ENCODE measurements at regions not wholly inside any gene's neighbourhood (a gene's known extent, or its start where the extent isn't known, plus 50 kb on each side); places are given as distances from the start of the nearest gene placed in this dataset.

DNA sequence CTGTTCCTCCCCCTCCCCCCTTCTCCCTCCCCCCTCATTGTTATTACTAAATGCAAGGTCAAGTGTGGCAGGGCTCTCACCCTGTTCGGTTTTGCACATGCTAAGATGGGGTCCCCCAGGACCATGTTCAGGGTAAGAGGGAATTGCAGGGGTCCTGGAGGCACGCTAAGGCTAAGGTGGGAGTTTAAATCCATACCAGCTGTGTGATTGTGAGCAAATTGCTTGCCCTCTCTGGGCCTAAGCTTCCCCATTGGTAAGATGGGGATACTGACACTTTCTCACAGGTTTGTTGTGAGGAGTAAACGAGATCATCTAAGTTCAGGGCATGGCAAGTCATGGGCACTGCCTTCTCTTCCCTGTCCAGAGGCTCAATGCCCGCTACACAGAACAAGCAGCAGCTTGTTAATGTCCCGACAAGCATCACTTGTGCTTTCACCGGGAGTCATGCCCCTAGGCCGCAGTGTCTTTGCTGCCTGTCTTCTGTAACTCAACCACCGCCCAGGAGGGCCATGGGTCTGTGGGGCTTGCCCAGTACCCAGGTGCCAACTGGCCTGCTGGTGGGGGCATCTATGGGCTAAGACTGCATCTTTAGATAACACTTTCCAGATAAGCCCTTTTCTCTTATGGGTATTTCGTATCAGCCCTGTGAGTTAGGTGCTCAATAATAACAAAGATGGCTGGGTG, 279.1 kb downstream of the MYCN start:
- WGBS (ENCODE audit: extremely low coverage, insufficient read length, low lambda C conversion rate), result no CpG with 5 or more reads among the region's 9 CpGs

More for the DNA sequence above, 279.1 kb downstream of the MYCN start:
- Mint-ChIP-seq H3K4me3 (no peak overlapping the region; a peak in 1 of 5 replicates), H3K36me3 (ENCODE audit: insufficient read depth in 1 of 3, low read depth in 3 of 3) (peaks cover 0 to 7% (median 5%) of the 10 kb centered on the region in 3 experiments; a peak in 3 of 7 replicates), H3K27ac (no peak overlapping the region; a peak in 1 of 7 replicates), H3K27me3 (ENCODE audit: low read depth) (peaks cover 5% of the 10 kb centered on the region), H3K9me3 (peaks cover 6 to 8% of the 10 kb centered on the region in 2 experiments; a peak in 2 of 5 replicates), H3K4me1 (peaks cover 30 to 36% of the 10 kb centered on the region in 2 experiments)
- no peak overlapping the region for H3T11ph ChIP-seq (ENCODE audit: low read length)
- H4K5ac ChIP-seq (ENCODE audit: insufficient read length, low read depth, low read length), result no peak overlapping the region
- H3K56ac ChIP-seq (ENCODE audit: insufficient read length, low read depth, low read length), result no peak overlapping the region
- H4K91ac ChIP-seq (ENCODE audit: insufficient read length, low read depth, low read length), result no peak overlapping the region
- no peak overlapping the region for H4K8ac ChIP-seq (replicated peaks; ENCODE audit: insufficient read length, low read depth, low read length)
- no peak overlapping the region for H2BK120ac ChIP-seq (ENCODE audit: low read depth, low read length, poor library complexity, severe bottlenecking)
- H3K4ac ChIP-seq (ENCODE audit: low read depth, low read length), result no peak overlapping the region
- no peak overlapping the region for H3K18ac ChIP-seq (ENCODE audit: insufficient read length, low read depth, low read length)
- no peak overlapping the region for H2BK20ac ChIP-seq (ENCODE audit: low read depth, low read length, poor library complexity, severe bottlenecking)
- H3K23ac ChIP-seq (ENCODE audit: insufficient read length, low read depth, low read length), result no peak overlapping the region
- H2BK15ac ChIP-seq (ENCODE audit: low read depth, low read length), result no peak overlapping the region
- no peak for DNase-seq
- no peak overlapping the region for H2AFZ ChIP-seq (ENCODE audit: low read length)
- H3K14ac ChIP-seq (ENCODE audit: insufficient read depth, low read length), result no peak overlapping the region
- no peaks in the 10 kb centered on the region for H3K23me2 ChIP-seq (ENCODE audit: insufficient read length, low read depth, low read length, poor library complexity, severe bottlenecking)
- no peaks in the 10 kb centered on the region for H4K20me1 ChIP-seq (ENCODE audit: control insufficient read depth, insufficient read depth, insufficient read length)
- H3K4me1 ChIP-seq (ENCODE audit: insufficient read depth, low read length), result peaks cover 6% of the 10 kb centered on the region; the same call in 1 of the 2 replicates
- no peaks in the 10 kb centered on the region for H3K79me2 ChIP-seq (ENCODE audit: insufficient read depth, low read length)
- no peak overlapping the region for H3K9ac ChIP-seq (ENCODE audit: extremely low read depth, insufficient read length, low read length)
- TF ChIP-seq, protein P1, sequence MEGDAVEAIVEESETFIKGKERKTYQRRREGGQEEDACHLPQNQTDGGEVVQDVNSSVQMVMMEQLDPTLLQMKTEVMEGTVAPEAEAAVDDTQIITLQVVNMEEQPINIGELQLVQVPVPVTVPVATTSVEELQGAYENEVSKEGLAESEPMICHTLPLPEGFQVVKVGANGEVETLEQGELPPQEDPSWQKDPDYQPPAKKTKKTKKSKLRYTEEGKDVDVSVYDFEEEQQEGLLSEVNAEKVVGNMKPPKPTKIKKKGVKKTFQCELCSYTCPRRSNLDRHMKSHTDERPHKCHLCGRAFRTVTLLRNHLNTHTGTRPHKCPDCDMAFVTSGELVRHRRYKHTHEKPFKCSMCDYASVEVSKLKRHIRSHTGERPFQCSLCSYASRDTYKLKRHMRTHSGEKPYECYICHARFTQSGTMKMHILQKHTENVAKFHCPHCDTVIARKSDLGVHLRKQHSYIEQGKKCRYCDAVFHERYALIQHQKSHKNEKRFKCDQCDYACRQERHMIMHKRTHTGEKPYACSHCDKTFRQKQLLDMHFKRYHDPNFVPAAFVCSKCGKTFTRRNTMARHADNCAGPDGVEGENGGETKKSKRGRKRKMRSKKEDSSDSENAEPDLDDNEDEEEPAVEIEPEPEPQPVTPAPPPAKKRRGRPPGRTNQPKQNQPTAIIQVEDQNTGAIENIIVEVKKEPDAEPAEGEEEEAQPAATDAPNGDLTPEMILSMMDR (conservative IDR thresholded peaks at IDR 0.05), result no peak
- no peak overlapping the region for H2AK5ac ChIP-seq (ENCODE audit: insufficient read length, low read length)
- no peaks in the 10 kb centered on the region for H3K79me1 ChIP-seq (ENCODE audit: insufficient read depth, low read depth, low read length, poor library complexity, severe bottlenecking)
- H2BK5ac ChIP-seq (ENCODE audit: insufficient read length, low read length), result no peak overlapping the region
- H2BK12ac ChIP-seq (ENCODE audit: insufficient read length, low read depth, low read length), result no peak overlapping the region
- no peak overlapping the region for H3K27ac ChIP-seq (ENCODE audit: insufficient read length, low read depth, low read length)
- H3K27me3 ChIP-seq (ENCODE audit: insufficient read depth, low read length), result no peaks in the 10 kb centered on the region
- H3K4me2 ChIP-seq (ENCODE audit: insufficient read depth, insufficient read length, low read length), result no peak overlapping the region
- no peaks in the 10 kb centered on the region for H3K9me3 ChIP-seq (ENCODE audit: control insufficient read depth, low read depth, low read length)

All from H9 (cell line).